ENCODE measurements at regions not wholly inside any gene's neighbourhood (a gene's known extent, or its start where the extent isn't known, plus 50 kb on each side); places are given as distances from the start of the nearest gene placed in this dataset.

DNA sequence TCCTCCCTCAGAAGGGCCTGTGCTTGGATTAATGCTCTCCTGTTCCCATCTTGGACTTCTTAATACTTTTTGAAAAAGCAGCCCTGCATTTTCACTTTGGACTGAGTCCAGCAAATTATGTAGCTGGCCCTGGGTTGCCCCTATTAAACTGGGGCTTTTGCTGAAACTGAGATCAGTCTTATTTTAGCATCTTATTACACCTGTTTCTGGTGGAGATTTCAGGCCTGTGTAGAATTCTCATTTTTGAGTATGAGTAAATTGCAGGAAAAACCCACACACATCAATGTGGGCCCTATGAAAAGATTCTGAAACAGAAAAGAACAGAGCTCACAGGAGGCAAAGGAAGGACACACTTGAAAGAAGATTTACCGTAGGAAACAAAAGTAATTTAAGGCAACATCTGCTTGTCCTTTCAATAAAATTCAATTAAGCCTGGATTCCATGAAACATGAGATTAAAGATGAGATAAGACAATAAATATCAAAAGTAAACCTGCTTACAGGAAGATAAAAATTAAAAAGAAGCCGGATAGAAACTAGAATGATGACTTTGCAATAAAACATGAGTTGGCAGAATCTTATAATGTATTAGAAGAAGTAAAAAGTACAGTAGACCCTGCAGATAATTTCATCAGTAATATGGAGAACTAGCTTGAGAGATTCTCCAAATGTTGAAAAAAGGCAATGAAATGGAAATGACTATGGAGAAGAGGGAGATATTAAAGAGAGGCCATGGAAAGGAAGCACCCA, 90.7 kb upstream of the GCFC2 start:
- TF ChIP-seq, protein P1, sequence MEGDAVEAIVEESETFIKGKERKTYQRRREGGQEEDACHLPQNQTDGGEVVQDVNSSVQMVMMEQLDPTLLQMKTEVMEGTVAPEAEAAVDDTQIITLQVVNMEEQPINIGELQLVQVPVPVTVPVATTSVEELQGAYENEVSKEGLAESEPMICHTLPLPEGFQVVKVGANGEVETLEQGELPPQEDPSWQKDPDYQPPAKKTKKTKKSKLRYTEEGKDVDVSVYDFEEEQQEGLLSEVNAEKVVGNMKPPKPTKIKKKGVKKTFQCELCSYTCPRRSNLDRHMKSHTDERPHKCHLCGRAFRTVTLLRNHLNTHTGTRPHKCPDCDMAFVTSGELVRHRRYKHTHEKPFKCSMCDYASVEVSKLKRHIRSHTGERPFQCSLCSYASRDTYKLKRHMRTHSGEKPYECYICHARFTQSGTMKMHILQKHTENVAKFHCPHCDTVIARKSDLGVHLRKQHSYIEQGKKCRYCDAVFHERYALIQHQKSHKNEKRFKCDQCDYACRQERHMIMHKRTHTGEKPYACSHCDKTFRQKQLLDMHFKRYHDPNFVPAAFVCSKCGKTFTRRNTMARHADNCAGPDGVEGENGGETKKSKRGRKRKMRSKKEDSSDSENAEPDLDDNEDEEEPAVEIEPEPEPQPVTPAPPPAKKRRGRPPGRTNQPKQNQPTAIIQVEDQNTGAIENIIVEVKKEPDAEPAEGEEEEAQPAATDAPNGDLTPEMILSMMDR (IDR thresholded peaks at IDR 0.05; ENCODE audit: poor library complexity, severe bottlenecking): no peak
- ATAC-seq (ENCODE audit: low read depth) (no peak), DNase-seq (ENCODE audit: low spot score) (no peak)

DNA sequence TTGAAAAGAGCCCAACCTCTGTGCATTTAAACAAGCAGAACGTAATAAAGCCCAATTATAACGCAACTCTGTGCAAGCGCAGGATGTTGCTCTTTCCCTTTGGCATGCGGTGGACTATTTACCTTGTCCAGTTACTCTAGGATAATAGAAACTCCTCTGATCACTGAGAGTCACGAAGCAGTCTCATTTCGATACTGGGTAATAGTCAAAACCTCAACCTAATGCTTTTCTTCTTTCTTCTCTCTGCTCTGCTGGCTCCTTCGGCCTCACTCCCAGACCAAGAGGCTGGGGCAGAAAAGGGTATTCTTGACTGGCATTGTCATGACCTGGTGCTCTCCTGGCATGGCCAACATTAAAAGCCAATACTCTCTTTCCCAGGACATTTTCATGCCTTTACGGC, 89.7 kb upstream of the GCFC2 start:
- TF ChIP-seq, protein P1 (IDR thresholded peaks at IDR 0.05; ENCODE audit: poor library complexity, severe bottlenecking): no peak
- ATAC-seq (ENCODE audit: low read depth) (no peak), DNase-seq (ENCODE audit: low spot score) (no peak)
- no peak overlapping the region for H3K27ac ChIP-seq (ENCODE audit: poor library complexity, severe bottlenecking)
- H3K36me3 ChIP-seq (ENCODE audit: low read depth): no peaks in the 10 kb centered on the region
- no peak overlapping the region for H3K4me3 ChIP-seq (ENCODE audit: severe bottlenecking)
- no peaks in the 10 kb centered on the region for H3K9me3 ChIP-seq (ENCODE audit: severe bottlenecking)
- peaks cover 3% of the 10 kb centered on the region for H3K4me1 ChIP-seq (ENCODE audit: insufficient read depth, poor library complexity, severe bottlenecking)
- no peaks in the 10 kb centered on the region for H3K27me3 ChIP-seq (ENCODE audit: insufficient read depth, poor library complexity, severe bottlenecking)

More for the DNA sequence above, 90.7 kb upstream of the GCFC2 start:
- Histone ChIP-seq H3K27ac (ENCODE audit: poor library complexity, severe bottlenecking) (no peak overlapping the region), H3K9me3 (ENCODE audit: severe bottlenecking) (no peaks in the 10 kb centered on the region), H3K27me3 (ENCODE audit: insufficient read depth, poor library complexity, severe bottlenecking) (no peaks in the 10 kb centered on the region), H3K4me3 (ENCODE audit: severe bottlenecking) (no peak overlapping the region), H3K36me3 (ENCODE audit: low read depth) (no peaks in the 10 kb centered on the region), H3K4me1 (ENCODE audit: insufficient read depth, poor library complexity, severe bottlenecking) (peaks cover 3% of the 10 kb centered on the region)

DNA sequence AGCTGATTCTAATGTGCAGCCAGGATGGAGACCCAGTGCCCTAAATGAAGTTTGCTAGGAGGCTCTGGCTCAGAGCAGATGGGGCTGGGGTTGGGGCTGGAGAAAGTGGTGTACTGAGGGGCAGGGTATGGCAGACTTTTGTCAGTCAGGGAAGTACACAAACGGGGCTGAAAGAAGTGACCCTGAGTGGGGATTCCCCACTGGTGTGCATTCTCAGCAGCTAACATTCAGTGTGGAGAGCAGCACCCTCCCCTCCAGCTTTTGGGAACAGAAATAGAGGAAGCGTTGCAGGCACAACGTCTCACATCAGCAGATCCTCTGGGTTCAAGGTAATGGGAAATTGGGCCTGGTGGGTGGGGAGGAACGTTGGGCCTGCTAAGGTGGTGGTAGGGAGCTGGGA, 89.1 kb upstream of the GCFC2 start:
- Histone ChIP-seq H3K4me3 (ENCODE audit: severe bottlenecking) (no peak overlapping the region), H3K4me1 (ENCODE audit: insufficient read depth, poor library complexity, severe bottlenecking) (peaks cover 3% of the 10 kb centered on the region), H3K27me3 (ENCODE audit: insufficient read depth, poor library complexity, severe bottlenecking) (no peaks in the 10 kb centered on the region), H3K27ac (ENCODE audit: poor library complexity, severe bottlenecking) (no peak overlapping the region), H3K9me3 (ENCODE audit: severe bottlenecking) (no peaks in the 10 kb centered on the region), H3K36me3 (ENCODE audit: low read depth) (no peaks in the 10 kb centered on the region)
- DNase-seq (ENCODE audit: low spot score) (no peak), ATAC-seq (ENCODE audit: low read depth) (no peak)
- TF ChIP-seq, protein P1 (IDR thresholded peaks at IDR 0.05; ENCODE audit: poor library complexity, severe bottlenecking): no peak

DNA sequence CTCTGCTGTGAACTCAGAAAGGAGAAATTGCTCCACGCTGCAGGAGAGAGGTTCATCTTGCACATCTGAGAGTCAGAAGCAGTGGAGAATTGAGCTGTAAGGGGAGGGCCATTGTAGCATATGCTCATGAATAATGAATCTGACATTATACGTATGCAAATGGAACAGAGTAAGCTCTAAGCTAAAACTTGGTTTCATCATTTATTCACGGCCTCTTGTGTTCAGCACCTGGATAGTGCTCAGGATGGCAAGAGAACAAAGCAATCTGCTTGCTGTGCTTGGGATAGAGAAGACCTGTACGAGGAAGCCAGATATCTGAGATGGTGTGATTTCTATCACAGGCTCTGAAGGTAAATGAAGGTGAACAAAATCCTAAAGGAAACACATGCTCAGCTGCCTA, 87.9 kb upstream of the GCFC2 start:
- Histone ChIP-seq H3K27me3 (ENCODE audit: insufficient read depth, poor library complexity, severe bottlenecking) (no peaks in the 10 kb centered on the region), H3K4me1 (ENCODE audit: insufficient read depth, poor library complexity, severe bottlenecking) (peaks cover 3% of the 10 kb centered on the region), H3K9me3 (ENCODE audit: severe bottlenecking) (no peaks in the 10 kb centered on the region), H3K4me3 (ENCODE audit: severe bottlenecking) (no peak overlapping the region), H3K27ac (ENCODE audit: poor library complexity, severe bottlenecking) (no peak overlapping the region), H3K36me3 (ENCODE audit: low read depth) (no peaks in the 10 kb centered on the region)
- TF ChIP-seq, protein P1 (IDR thresholded peaks at IDR 0.05; ENCODE audit: poor library complexity, severe bottlenecking): no peak
- no peak for DNase-seq (ENCODE audit: low spot score)
- ATAC-seq (ENCODE audit: low read depth): no peak

DNA sequence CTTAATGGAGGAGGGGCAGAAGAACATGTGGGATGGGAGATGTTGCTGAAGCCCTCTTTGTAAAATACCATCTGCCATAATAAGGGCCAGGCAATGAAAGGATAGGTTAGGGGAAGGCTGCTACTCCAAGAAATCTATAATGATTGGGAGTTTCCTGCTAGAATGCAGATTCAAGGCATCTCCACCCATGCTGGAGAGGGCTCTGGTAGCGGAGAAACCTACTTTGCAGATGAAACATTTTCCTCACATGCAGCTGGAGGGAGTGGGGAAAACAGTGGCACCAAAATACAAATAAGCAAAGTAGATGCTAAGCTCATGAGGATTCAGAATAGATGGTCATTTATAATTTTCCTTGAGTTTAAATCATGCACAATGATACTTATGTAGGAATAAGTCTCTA, 82.3 kb upstream of the GCFC2 start:
- Histone ChIP-seq H3K4me1 (ENCODE audit: insufficient read depth, poor library complexity, severe bottlenecking) (peaks cover 15% of the 10 kb centered on the region), H3K27me3 (ENCODE audit: insufficient read depth, poor library complexity, severe bottlenecking) (no peaks in the 10 kb centered on the region), H3K9me3 (ENCODE audit: severe bottlenecking) (no peaks in the 10 kb centered on the region), H3K27ac (ENCODE audit: poor library complexity, severe bottlenecking) (no peak overlapping the region), H3K36me3 (ENCODE audit: low read depth) (no peaks in the 10 kb centered on the region), H3K4me3 (ENCODE audit: severe bottlenecking) (no peak overlapping the region)
- TF ChIP-seq, protein P1 (IDR thresholded peaks at IDR 0.05; ENCODE audit: poor library complexity, severe bottlenecking): no peak
- DNase-seq (ENCODE audit: low spot score): no peak
- no peak for ATAC-seq (ENCODE audit: low read depth)
